HG03521 (cell line): ENCODE measurements at regions not wholly inside any gene's neighbourhood (a gene's known extent, or its start where the extent isn't known, plus 50 kb on each side); places are given as distances from the start of the nearest gene placed in this dataset.
"Not testable (repeated sequence)": the region's sequence is repeated elsewhere in the genome, so short reads cannot be mapped to it uniquely, and the experiment has no call there.

ENCODE experiments used
- ATAC-seq: cut with Tn5 transposase; IDR thresholded peaks from one replicate; pipeline ENCODE4 v1.9.1; 2021; ENCODE audit warnings: mild to moderate bottlenecking, moderate library complexity; ENCODE audit not compliant: unreplicated experiment

DNA sequence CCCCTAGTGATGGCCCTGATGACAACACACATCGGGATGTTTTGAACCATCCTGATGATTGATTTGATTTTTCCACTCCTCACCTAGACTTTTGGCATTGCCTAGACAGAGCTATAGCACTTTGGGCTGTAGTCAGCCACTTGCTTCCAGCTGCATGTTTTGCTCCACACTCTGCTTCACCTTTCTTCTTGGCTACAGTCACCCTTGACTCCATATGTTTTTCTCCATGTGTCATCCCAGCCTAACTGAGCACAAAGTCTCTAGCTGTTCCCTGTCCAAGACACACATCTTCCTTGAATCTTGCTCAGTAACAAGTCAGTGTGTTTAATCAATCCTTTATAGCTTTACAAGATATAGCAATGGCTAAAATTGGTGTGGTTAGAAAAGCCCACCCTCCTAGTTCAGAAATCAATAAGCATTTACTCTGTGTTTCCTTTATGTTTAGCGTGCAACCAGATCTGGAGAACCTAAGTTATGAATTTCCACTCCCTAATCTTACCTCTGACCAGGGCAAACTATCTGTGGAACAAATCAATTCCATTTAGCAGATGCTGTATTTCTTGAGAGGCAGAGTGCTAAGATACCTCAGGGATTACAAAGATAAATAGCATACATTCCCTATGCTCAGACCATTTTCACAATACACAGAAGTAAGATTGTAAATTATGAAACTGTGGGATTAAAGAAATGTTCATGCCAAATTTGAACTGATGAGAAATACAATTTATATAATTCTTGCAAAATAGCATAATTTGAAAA is 98.4 kb upstream of the LYPLAL1 start:
- no peak for ATAC-seq

DNA sequence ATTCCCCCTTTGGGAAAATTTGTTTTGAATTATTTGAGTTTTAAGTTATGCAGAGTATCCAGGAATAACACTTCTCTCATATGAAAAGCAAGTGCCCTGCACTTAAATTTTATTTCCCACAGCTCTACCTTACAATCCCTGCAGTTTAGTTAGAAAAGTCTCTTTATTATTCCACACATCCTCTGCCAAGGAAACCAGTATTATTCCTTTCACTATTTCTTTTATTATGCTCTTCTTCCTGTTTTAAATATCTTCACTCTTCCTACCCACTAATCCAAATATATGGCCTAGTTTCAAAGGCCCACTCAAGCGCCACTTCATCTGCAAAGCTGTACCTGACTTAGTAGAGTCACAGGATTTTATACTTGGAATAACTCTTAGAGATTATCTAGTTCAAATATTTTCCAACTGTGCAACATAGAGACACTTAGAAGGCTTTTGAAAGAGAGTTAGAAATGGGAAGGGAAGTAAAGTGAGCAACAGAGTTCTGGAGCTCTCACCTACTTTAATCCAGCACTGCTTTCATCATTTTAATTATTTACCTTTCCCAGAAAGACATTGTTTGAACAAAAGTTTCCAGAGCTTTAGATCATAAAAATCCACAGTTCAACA is 97.2 kb upstream of the LYPLAL1 start:
- ATAC-seq = no peak

DNA sequence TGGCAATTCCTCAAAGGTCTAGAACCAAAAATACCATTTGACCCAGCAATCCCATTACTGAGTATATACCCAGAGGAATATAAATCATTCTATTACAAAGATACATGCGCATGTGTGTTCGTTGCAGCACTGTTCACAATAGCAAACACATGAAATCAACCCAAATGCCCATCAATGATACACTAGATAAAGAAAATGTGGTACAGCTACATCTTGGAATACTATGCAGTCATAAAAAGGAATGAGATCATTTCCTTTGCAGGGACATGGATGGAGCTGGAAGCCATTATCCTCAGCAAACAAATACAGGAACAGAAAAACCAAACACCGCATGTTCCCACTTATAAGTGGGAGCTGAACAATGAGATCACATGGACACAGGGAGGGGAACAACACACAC is 95.9 kb upstream of the LYPLAL1 start:
- ATAC-seq = not testable (repeated sequence)

DNA sequence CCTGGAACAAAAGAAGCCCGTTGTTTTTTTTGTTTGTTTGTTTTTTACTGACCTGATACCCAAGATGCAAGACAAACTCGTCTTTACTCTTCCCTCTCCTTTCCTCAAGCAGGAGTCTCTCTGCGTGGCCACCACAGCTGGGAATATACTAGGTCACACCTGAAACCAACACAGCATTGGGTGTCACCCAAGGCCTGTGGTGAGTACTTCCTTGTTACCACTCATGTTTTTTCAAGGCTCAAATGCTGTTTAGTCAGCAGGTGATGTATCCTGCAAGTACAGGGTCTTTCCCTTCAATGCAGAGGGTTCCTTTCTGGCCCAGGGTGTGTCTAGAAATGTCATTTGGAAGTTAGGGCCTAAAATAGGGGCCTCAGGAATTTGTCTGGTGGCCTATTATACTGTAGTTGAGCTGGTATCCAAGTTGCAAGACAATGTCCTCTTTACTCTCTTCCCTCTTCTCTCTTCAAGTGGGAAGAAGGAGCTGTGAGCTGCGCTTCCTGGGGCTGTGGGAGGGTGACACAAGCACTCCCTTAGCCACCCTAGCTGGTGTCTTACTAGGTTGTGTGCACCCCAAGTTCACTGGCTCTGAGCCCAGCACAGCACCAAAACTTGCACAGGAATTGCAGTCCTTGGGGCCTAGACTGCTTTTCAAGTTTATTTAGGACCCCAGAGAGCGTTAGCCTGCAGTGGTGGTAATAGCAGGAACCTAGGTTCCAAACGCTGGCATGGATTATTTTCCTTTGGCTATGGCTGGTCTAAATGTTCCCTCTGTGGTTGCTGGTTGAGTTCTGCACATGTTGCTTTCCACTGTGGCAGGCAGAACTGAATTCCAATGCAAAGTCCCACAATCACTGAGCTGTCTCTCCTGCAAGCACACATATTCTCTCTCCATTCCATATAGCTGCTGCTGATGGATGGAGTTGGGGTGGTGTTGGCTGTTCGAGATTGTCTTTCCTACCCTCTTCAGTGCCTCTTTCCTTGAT is 91.4 kb upstream of the LYPLAL1 start:
- ATAC-seq = peak; percentile 66

DNA sequence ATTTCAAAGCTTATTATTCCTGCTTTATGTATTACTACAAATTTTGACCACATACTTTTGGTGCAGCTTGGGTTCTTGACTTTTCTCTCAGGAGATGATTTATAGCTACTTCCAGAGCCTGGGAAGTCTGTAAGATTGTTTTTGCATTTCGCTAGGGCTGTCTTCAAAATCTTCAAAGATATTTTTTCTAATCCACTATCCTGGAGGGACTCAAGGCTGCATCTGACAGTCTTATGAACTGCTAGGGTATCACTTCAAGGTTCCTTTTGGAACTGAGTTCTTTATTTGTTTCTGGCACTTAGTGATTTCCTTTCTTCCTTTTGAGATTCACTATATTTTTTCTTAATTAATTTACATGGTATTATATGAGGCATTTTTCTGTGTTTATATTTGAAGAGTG is 90.0 kb upstream of the LYPLAL1 start:
- no peak for ATAC-seq

DNA sequence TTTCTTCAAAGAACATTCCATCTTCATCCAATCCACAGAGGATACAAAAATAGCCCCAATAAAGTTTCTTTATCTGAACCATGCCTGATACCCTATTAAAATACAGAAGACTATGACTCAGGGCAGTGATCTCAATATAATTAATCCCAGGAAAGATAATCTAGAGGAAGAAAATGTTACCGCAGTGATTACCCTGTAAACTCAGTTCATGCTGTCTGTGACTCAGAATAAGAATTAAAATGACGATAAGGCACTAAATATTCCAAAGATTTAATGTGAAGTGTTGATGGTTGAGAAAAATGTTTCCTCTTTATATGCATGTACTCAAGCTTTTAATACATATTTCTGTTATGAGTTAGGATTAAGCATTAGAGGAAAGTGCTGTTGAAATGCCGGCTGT is 88.6 kb upstream of the LYPLAL1 start:
- ATAC-seq = no peak

DNA sequence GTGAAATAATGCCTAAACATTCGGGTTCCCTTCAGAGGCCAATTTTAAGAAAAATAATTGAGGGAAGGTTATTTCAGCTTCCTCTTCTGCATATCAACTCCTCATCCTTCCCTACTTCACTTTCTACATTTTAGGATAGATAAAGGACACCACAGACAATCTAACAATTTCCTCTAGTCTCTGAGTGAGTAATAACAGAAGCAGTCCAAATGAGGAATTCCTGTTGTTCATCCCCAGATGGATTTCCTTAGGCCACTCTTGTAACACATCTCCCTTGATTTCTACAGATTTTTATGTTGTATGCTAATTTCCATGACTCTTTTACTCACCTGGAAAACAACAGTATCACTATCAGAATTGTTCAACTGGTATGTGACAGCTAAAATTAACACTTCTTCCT is 87.7 kb upstream of the LYPLAL1 start:
- no peak for ATAC-seq

DNA sequence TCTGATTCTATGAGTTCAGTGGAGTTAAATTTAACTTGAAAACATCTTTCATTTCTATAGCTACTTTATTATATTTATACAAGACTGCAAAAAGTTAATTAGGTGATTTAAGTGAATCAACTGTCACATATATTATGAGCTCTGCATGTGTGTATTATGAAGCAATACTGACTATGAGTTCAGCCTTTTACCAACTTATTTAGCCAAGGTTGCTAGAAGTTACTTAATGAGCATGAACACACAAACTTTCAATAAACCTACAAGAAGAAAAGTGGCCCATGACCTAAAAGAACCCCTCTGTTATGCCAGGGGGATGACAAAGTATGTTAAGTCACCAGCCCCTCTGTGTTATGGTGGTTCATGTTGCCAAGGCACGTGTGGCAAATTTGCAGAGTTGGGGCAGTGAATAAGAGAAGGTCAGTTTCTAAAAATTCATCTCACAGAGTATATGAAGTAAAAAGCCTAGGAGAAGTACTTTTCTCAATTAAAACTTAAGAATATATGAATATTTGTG is 86.7 kb upstream of the LYPLAL1 start:
- no peak for ATAC-seq

DNA sequence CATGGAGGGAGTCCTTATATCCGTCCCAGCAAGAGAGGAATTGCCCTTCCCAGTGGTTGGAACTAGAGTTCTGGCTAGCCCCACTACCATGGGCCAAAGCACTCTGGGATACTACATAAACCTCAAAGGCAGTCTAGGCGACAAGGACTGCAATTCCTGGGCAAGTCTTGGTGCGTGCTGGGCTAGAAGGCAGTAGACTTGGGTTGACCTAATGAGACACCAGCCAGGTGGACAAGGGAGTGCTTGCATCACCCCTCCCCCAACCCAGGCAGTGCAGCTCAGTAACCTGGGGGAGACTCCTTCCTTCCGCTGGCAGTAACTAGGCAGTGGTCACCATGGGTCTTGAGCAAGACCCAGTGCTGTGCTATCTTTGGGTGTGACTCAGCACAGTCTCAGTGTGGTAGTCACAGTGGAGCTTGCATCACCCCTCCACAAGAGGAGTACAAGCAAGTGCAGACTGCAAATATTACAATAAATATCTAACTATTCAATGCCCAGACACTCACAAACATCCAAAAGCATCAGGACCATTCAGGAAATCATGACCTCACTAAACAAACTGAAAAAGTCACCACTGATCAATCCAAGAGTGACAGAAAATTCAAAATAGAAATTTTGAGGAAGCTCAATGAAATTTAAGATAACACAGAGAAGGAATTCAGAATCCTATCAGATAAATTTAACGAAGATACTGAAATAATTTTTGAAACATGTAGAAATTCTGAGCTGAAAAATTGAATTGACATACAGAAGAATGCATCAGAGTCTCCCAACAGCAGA is 84.7 kb upstream of the LYPLAL1 start:
- ATAC-seq = peak; percentile 74

DNA sequence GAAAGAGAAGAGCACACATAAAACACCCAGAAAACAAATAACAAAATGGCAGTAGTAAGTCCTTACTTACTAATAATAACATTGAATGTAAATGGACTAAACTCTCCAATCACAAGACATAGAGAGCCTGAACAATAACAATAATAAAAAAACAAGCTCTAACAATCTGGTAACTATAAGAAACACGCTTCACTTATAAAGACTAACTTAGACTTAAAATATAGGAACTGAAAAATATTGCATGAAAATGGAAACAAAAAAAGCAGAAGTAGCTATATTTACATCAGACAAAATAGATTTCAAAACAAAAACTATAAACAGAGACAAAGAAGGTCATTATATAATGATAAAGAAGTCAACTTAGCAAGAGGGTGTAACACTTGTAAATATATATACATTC is 83.1 kb upstream of the LYPLAL1 start:
- peak; percentile 86 for ATAC-seq

DNA sequence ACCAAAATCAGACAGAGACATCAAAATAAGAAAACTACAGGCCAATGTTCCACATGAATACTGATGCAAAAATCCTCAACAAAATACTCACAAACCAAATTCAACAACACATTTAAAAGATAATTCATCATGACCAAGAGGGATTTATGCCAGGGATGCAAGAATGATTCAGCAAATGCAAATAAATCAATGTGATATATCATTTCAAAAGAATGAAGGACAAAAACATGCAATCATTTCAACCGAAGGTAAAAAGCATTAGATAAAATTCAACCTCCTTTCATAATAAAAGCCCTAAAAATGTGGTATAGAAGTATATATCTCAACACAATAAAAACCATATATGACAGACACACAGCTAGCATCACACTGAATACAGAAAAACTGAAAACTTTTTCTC is 81.5 kb upstream of the LYPLAL1 start:
- no peak for ATAC-seq

DNA sequence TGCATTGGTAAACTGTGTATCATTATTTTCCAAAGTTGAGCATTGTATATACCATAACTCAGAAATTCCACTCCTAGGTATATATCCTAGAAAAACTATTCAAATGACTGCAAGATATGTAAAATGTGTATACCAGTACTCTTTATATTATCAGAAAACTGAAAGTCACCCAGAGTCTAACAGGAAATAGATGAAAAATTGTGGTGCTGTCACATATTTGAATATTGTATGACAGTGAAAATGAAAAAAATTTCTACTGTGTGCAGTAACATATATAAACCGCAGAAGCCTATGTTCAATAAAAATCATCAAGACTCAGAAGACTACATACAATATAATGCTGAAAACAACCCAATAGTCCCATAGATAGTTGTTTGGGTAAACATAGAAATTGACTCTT is 74.4 kb upstream of the LYPLAL1 start:
- no peak for ATAC-seq

DNA sequence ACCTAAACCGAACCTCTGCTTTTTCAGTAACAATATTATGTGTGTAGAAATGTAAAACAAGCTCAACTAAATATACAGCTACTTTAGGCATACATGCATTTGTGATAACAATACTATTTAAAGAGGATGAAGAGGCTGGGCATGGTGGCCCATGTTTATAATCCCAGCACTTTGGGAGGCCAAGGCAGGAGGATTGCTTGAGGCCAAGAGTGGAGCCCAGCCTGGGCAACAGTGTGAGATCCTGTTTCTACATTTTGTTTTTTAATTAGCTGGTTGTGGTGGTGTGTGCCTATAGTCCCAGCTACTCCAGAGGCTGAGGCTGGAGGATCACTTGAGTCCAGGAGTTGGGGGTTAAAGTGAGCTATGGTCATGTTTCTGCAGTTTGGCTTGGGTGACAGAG is 73.6 kb upstream of the LYPLAL1 start:
- no peak for ATAC-seq

DNA sequence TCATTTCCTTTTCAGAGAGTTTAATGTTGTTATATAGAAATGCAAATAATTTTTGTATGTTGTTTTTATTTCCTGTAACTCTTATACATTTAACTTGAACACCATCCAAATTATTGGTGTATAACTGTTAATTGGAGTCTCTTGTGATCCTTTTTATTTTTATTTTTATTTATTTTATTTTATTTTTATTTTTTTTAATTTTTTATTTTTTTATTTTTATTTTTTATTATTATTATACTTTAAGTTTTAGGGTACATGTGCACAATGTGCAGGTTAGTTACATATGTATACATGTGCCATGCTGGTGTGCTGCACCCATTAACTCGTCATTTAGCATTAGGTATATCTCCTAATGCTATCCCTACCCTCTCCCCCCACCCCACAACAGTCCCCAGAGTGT is 71.2 kb upstream of the LYPLAL1 start:
- not testable (repeated sequence) for ATAC-seq

DNA sequence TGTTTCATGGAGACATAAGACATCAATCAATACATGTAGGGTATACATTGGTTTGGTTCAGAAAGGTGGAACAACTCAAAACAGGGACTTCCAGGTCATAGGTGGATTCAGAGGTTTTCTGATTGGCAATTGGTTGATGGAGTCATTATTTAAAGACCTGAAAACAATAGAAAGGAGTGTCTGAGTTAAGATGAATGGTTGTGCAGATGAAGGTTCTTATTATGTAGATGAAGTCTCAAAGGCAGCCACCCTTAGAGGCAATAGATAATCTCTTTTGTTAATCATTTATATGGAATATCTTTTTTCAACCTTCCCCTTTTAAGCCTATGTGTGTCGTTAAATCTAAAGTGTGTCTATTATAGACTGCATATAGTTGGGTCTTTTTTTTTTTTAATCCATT is 67.8 kb upstream of the LYPLAL1 start:
- no peak for ATAC-seq

DNA sequence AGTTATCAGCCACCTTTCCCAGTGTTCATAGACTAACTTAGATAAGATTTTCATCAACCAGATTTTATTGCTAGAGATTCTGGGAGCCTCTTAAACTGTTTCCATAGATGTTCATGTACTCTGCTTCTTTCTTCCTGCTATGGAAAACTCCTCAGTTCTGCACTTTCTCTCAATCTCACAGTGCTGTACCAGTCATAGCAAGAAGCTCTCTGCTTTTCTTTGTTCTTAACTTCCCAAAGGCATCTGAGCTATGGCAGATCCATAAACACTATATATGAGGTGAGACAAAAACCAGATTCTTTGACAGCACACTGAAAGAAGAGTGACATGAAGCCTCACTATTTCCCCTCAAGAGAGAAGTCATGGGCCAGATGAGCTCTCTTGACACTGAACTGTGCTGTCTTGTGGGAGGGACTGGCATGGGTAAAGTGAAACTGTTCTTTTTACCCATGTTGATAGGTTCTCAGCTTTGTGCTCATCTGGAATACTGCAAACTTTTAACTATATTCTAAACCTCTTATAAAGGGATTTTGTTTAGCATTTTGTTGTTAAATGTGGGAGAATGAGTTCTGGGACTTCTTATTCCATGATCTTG is 64.2 kb upstream of the LYPLAL1 start:
- no peak for ATAC-seq

DNA sequence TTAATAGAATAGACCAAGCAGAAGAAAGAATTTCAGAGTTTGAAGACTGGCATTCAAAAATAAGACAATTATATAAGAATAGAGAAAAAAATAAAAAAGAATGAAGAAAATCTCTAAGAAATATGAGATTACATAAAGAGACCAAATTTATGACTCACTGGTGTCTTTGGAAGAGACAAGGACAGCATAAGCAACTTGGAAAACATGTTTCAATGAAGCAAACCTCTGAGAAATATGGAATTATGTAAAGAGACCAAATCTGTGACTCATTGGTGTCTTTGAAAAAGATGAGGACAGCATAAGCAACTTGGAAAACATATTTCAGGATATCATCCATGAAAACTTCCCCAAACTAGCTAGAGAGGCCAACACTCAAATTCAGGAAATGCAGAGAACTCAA is 60.4 kb upstream of the LYPLAL1 start:
- no peak for ATAC-seq

DNA sequence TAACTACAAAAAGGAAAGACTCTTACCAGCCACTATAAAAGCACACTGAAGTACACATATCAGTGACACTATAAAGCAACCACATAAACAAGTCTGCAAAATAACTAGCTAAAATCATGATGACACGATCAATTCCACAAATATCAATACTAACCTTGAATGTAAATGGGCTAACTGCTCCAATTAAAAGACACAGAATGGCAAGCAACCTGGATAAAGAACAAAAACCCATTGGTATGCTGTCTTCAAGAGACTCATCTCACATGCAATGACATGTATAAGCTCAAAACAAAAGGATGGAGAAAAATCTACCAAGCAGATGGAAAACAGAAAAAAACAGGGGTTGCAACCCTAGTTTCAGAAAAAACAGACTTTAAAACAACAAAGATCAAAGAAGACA is 59.7 kb upstream of the LYPLAL1 start:
- no peak for ATAC-seq

DNA sequence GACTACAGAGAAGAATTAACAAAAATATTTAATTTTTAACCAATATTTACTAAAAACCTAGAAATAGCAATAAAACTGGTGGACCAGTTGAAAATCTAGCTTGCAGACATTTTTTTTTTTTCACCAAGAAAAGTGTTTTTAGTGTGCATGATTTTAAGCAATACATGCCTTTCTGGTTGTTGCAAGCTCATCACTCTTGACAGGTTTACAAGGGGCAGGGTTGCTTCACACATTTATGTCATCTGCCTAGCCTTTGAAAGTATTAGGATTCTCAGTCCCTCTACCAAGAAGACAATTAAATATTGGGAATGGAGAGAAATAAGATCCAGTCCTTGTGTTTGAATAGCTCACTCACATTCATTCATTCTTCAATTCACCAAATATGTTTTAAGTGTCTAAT is 53.8 kb upstream of the LYPLAL1 start:
- no peak for ATAC-seq
